HEK293 (cell line): ENCODE measurements at regions not wholly inside any gene's neighbourhood (a gene's known extent, or its start where the extent isn't known, plus 50 kb on each side); places are given as distances from the start of the nearest gene placed in this dataset.

Experiments
- CTCF ChIA-PET: fragments of 350-600 bp; formaldehyde crosslinking; extraction: SDS; loops from one replicate; lab custom pipeline; 2021; ENCODE audit warnings: antibody characterized with exemption; lab: Yijun Ruan, JAX
- POLR2A ChIA-PET: fragments of 300-600 bp; formaldehyde crosslinking; extraction: SDS; loops from one replicate; lab custom pipeline; 2020; ENCODE audit warnings: antibody characterized with exemption, inconsistent platforms; lab: Yijun Ruan, JAX
- H3K27ac ChIP-seq: fragments of 200-500 bp; sonication (Bioruptor generic); 2 replicates; pipeline ENCODE4 v1.5.1; 2014; ENCODE audit warnings: low read depth, low read length, control low read depth, inconsistent platforms; ENCODE audit errors: extremely low read depth
- H3K36me3 ChIP-seq, 2 experiments: fragments of 200-500 bp in 1 of 2; sonication (Bioruptor generic) in 1 of 2; 1 replicate in 1 of 2; 2 replicates in 1 of 2; pipeline ENCODE4 v1.5.1; 2014 to 2017; ENCODE audit warnings: inconsistent platforms in 2 of 2, low read length in 2 of 2; ENCODE audit not compliant: control insufficient read depth in 2 of 2, insufficient read depth in 1 of 2
- H3K4me1 ChIP-seq: fragments of 200-500 bp; sonication (Bioruptor generic); 2 replicates; pipeline ENCODE4 v1.5.1; 2014; ENCODE audit warnings: mild to moderate bottlenecking, low read length, inconsistent platforms; ENCODE audit not compliant: control insufficient read depth, insufficient read depth
- H3K4me3 ChIP-seq: 2 replicates; pipeline ENCODE4 v1.5.1; 2011; ENCODE audit warnings: low read depth, mild to moderate bottlenecking, control low read depth, low read length, moderate library complexity
- H3K9me3 ChIP-seq: fragments of 200-500 bp; sonication (Bioruptor generic); 2 replicates; pipeline ENCODE4 v1.5.1; 2014; ENCODE audit warnings: low read depth, low read length, inconsistent platforms; ENCODE audit not compliant: control insufficient read depth, insufficient read depth
- BCL11A ChIP-seq: fragments of 450-650 bp; formaldehyde crosslinking; IDR thresholded peaks from 2 replicates; pipeline ENCODE4 v1.5.1; 2016; ENCODE audit warnings: low read depth, missing biosample characterization, missing genetic modification characterization
- HOXC10 ChIP-seq: sonication (generic); formaldehyde crosslinking; IDR thresholded peaks from 2 replicates; pipeline ENCODE4 v1.8.1; 2023; ENCODE audit warnings: mild to moderate bottlenecking, missing genetic modification reagents
- KLF8 ChIP-seq: fragments of 450-650 bp; formaldehyde crosslinking; IDR thresholded peaks from 2 replicates; pipeline ENCODE4 v1.5.1; 2016; ENCODE audit warnings: missing biosample characterization, missing genetic modification characterization
- SALL2 ChIP-seq: fragments of 450-650 bp; formaldehyde crosslinking; IDR thresholded peaks from 2 replicates; pipeline ENCODE4 v1.5.0; 2017; ENCODE audit warnings: missing biosample characterization, mild to moderate bottlenecking, missing genetic modification characterization, borderline replicate concordance
- ZBTB21 ChIP-seq: fragments of 450-650 bp; formaldehyde crosslinking; IDR thresholded peaks from 2 replicates; pipeline ENCODE4 v1.5.1; 2017; ENCODE audit warnings: missing biosample characterization, missing genetic modification characterization
- ZIC2 ChIP-seq: fragments of 450-650 bp; formaldehyde crosslinking; IDR thresholded peaks from 2 replicates; pipeline ENCODE4 v1.5.1; 2016; ENCODE audit warnings: missing biosample characterization, missing genetic modification characterization
- ZNF121 ChIP-seq: fragments of 450-650 bp; formaldehyde crosslinking; IDR thresholded peaks from 2 replicates; pipeline ENCODE4 v1.5.1; 2016; ENCODE audit warnings: missing biosample characterization, missing genetic modification characterization
- ZNF132 ChIP-seq: fragments of 450-650 bp; formaldehyde crosslinking; IDR thresholded peaks from 2 replicates; pipeline ENCODE4 v1.5.1; 2017; ENCODE audit warnings: missing biosample characterization, missing genetic modification characterization, borderline replicate concordance
- ZNF155 ChIP-seq: fragments of 450-650 bp; formaldehyde crosslinking; IDR thresholded peaks from 2 replicates; pipeline ENCODE4 v1.5.1; 2016; ENCODE audit warnings: missing biosample characterization, missing genetic modification characterization
- ZNF169 ChIP-seq: fragments of 450-650 bp; formaldehyde crosslinking; IDR thresholded peaks from 2 replicates; pipeline ENCODE4 v1.5.1; 2016; ENCODE audit warnings: missing biosample characterization, missing genetic modification characterization
- ZNF274 ChIP-seq, 2 experiments: fragments of 200-500 bp in 1 of 2; fragments of 450-650 bp in 1 of 2; sonication (Bioruptor generic) in 1 of 2; formaldehyde crosslinking in 1 of 2; IDR thresholded peaks; 2 replicates each; pipeline versions ENCODE4 v1.5.1 to v1.6.1; 2014 to 2016; ENCODE audit warnings: borderline replicate concordance in 1 of 2, inconsistent platforms in 1 of 2, low read length in 1 of 2, missing biosample characterization in 1 of 2, missing genetic modification characterization in 1 of 2
- ZNF324 ChIP-seq: fragments of 450-650 bp; formaldehyde crosslinking; IDR thresholded peaks from 2 replicates; pipeline ENCODE4 v1.5.1; 2016; ENCODE audit warnings: missing biosample characterization, missing genetic modification characterization
- ZNF341 ChIP-seq: fragments of 450-650 bp; formaldehyde crosslinking; IDR thresholded peaks from 2 replicates; pipeline ENCODE4; 2016; ENCODE audit warnings: low read depth, missing biosample characterization, missing genetic modification characterization
- ZNF366 ChIP-seq: fragments of 450-650 bp; formaldehyde crosslinking; conservative IDR thresholded peaks from 2 replicates; pipeline ENCODE4 v1.5.1; 2016; ENCODE audit warnings: missing biosample characterization, missing genetic modification characterization
- ZNF416 ChIP-seq: fragments of 450-650 bp; formaldehyde crosslinking; IDR thresholded peaks from 2 replicates; pipeline ENCODE4 v1.5.1; 2016; ENCODE audit warnings: missing biosample characterization, missing genetic modification characterization
- ZNF521 ChIP-seq: fragments of 450-650 bp; formaldehyde crosslinking; IDR thresholded peaks from 2 replicates; pipeline ENCODE4 v1.5.1; 2017; ENCODE audit warnings: missing biosample characterization, mild to moderate bottlenecking, missing genetic modification characterization
- ZNF561 ChIP-seq: fragments of 450-650 bp; IDR thresholded peaks from 2 replicates; pipeline ENCODE4 v1.5.1; 2018; ENCODE audit warnings: missing biosample characterization, missing genetic modification characterization, borderline replicate concordance
- ZNF571 ChIP-seq: fragments of 450-650 bp; formaldehyde crosslinking; IDR thresholded peaks from 2 replicates; pipeline ENCODE4 v1.5.0; 2017; ENCODE audit warnings: missing biosample characterization, missing genetic modification characterization
- ZNF624 ChIP-seq: fragments of 450-650 bp; formaldehyde crosslinking; IDR thresholded peaks from 2 replicates; pipeline ENCODE4 v1.5.1; 2017; ENCODE audit warnings: missing biosample characterization, missing genetic modification characterization
- ZNF629 ChIP-seq: fragments of 450-650 bp; formaldehyde crosslinking; IDR thresholded peaks from 2 replicates; pipeline ENCODE4 v1.5.1; 2017; ENCODE audit warnings: missing biosample characterization, missing genetic modification characterization
- ZNF654 ChIP-seq: fragments of 450-650 bp; formaldehyde crosslinking; IDR thresholded peaks from 2 replicates; pipeline ENCODE4 v1.5.1; 2016; ENCODE audit warnings: low read depth, missing biosample characterization, missing genetic modification characterization
- ZNF664 ChIP-seq: fragments of 450-650 bp; formaldehyde crosslinking; IDR thresholded peaks from 2 replicates; pipeline ENCODE4 v1.5.1; 2016; ENCODE audit warnings: missing biosample characterization, missing genetic modification characterization
- ZNF677 ChIP-seq: fragments of 450-650 bp; IDR thresholded peaks from 2 replicates; pipeline ENCODE4 v1.5.0; 2018; ENCODE audit warnings: missing biosample characterization, mild to moderate bottlenecking, missing genetic modification characterization, moderate library complexity
- ZNF707 ChIP-seq: fragments of 450-650 bp; formaldehyde crosslinking; IDR thresholded peaks from 2 replicates; pipeline ENCODE4 v1.5.1; 2016; ENCODE audit warnings: missing biosample characterization, missing genetic modification characterization
- TF ChIP-seq, protein P1 (sequence below): fragments of 450-650 bp; formaldehyde crosslinking; IDR thresholded peaks from 2 replicates; pipeline ENCODE4 v1.5.1; 2016; ENCODE audit warnings: missing biosample characterization, missing genetic modification characterization
- TF ChIP-seq, protein P2 (sequence below): fragments of 450-650 bp; formaldehyde crosslinking; IDR thresholded peaks from 2 replicates; pipeline ENCODE4 v1.5.1; 2016; ENCODE audit warnings: missing biosample characterization, missing genetic modification characterization
- TF ChIP-seq, protein P3 (sequence below): fragments of 450-650 bp; formaldehyde crosslinking; IDR thresholded peaks from 2 replicates; pipeline ENCODE4 v1.5.1; 2016; ENCODE audit warnings: missing biosample characterization, missing genetic modification characterization

DNA sequence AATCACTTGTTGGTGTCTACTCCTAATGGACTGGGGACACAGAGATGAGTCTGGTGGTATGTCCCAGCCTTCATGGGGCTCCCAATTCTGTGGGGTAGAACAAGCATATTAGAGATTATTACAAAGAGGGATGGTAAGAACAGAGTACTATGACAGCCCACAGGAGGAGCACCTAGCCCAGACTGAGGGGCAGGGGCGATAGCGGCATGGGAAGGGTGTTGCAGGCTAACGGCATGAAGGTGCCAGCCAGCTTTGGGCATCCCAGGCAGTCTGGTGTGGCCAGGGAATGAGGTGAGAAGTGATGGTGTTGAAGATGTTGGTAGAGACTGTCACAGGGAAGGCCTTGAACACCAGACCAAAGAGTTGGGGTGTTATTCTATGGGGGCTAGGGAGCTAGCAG, 280.0 kb downstream of the RPS24 start (continued):
- TF ChIP-seq ZNF629 (tag by site-specific recombination) (no peak), ZNF521 (tag by site-specific recombination) (no peak), ZNF571 (tag by site-specific recombination) (no peak), ZIC2 (tag by site-specific recombination) (no peak), ZNF341 (no peak)

DNA sequence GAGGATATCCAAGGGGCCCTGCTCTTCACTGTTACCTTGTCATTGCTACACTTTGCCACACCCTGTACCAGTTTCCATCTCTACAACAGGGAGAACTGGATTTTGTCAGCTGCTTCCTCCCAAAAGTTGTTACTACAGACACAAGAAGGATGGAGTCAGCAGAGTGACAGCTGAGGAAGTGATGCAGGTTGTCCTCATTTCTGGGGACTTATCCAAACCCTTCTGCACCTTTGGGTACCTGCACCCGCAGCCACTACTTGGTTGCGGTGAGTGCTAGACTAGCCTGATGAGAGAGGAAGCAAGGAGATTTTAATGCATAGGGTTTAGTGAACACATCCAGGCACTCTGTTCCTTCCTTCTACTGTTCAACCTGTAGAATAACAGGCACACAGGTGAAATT, 281.0 kb downstream of the RPS24 start:
- ChIA-PET CTCF (interaction anchor here (0.6 kb wide), 1 partner anchor 184 kb away, joined by 3 read pairs; no protein-coding TSS in a partner anchor), POLR2A (no interaction called here)
- H3K9me3 ChIP-seq = no peaks in the 10 kb centered on the region

DNA sequence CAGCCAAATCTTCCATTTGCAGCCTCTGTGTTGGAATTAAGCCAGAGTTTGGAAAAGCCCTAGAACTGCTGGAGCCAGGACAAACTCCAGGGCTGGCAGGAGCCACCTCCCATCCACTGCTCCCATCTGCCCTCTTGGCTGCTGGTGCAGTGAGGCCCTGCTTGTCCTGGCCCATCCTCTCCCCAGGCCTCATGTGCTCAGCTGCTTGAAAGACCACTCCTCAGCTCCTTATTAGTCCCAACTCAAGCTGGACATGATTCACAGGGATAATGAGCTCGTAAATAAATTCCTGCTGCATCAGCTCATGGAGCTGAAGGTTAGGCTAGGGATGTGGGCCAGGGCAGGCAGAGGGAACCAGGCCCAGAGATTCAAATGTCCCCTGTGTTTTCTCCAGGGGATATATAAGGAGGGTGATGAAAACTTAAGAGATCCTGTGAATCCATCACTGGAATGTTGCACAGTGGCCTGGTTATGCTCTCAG, 282.8 kb downstream of the RPS24 start:
- ChIA-PET CTCF (interaction anchor here (1.2 kb wide), 1 partner anchor 12 kb away, joined by 5 read pairs; no protein-coding TSS in a partner anchor), POLR2A (no interaction called here)
- no peak overlapping the region for H3K4me3 ChIP-seq
- H3K27ac ChIP-seq = no peak overlapping the region
- H3K4me1 ChIP-seq = no peaks in the 10 kb centered on the region
- no peaks in the 10 kb centered on the region for H3K9me3 ChIP-seq
- H3K36me3 ChIP-seq = no peaks in the 10 kb centered on the region
- TF ChIP-seq ZNF416 (tag by site-specific recombination) (no peak), KLF8 (tag by site-specific recombination) (no peak), ZNF169 (tag by site-specific recombination) (no peak), ZBTB21 (tag by site-specific recombination) (no peak), ZNF324 (tag by site-specific recombination) (no peak), ZNF274 (IDR thresholded peaks at IDR 0.05; ENCODE audit: low read length) (no peak), ZNF274 (tag by site-specific recombination; IDR thresholded peaks at IDR 0.05; ENCODE audit: borderline replicate concordance) (no peak)
- TF ChIP-seq, protein P1, sequence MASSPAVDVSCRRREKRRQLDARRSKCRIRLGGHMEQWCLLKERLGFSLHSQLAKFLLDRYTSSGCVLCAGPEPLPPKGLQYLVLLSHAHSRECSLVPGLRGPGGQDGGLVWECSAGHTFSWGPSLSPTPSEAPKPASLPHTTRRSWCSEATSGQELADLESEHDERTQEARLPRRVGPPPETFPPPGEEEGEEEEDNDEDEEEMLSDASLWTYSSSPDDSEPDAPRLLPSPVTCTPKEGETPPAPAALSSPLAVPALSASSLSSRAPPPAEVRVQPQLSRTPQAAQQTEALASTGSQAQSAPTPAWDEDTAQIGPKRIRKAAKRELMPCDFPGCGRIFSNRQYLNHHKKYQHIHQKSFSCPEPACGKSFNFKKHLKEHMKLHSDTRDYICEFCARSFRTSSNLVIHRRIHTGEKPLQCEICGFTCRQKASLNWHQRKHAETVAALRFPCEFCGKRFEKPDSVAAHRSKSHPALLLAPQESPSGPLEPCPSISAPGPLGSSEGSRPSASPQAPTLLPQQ = 0 out of 2 replicates have a peak, but pooled peaks have one; percentile 14
- TF ChIP-seq, protein P2, sequence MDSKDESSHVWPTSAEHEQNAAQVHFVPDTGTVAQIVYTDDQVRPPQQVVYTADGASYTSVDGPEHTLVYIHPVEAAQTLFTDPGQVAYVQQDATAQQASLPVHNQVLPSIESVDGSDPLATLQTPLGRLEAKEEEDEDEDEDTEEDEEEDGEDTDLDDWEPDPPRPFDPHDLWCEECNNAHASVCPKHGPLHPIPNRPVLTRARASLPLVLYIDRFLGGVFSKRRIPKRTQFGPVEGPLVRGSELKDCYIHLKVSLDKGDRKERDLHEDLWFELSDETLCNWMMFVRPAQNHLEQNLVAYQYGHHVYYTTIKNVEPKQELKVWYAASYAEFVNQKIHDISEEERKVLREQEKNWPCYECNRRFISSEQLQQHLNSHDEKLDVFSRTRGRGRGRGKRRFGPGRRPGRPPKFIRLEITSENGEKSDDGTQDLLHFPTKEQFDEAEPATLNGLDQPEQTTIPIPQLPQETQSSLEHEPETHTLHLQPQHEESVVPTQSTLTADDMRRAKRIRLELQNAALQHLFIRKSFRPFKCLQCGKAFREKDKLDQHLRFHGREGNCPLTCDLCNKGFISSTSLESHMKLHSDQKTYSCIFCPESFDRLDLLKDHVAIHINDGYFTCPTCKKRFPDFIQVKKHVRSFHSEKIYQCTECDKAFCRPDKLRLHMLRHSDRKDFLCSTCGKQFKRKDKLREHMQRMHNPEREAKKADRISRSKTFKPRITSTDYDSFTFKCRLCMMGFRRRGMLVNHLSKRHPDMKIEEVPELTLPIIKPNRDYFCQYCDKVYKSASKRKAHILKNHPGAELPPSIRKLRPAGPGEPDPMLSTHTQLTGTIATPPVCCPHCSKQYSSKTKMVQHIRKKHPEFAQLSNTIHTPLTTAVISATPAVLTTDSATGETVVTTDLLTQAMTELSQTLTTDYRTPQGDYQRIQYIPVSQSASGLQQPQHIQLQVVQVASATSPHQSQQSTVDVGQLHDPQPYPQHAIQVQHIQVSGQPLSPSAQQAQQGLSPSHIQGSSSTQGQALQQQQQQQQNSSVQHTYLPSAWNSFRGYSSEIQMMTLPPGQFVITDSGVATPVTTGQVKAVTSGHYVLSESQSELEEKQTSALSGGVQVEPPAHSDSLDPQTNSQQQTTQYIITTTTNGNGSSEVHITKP (tag by site-specific recombination) = no peak

More for the DNA sequence above, 281.0 kb downstream of the RPS24 start:
- H3K4me3 ChIP-seq = no peak overlapping the region
- no peak overlapping the region for H3K27ac ChIP-seq
- TF ChIP-seq ZNF366 (tag by site-specific recombination) = no peak
- no peak for TF ChIP-seq ZNF155 (tag by site-specific recombination)
- TF ChIP-seq, all 188 proteins: peak for 0
- Histone ChIP-seq H3K36me3 (no peaks in the 10 kb centered on the region), H3K4me1 (no peaks in the 10 kb centered on the region)

DNA sequence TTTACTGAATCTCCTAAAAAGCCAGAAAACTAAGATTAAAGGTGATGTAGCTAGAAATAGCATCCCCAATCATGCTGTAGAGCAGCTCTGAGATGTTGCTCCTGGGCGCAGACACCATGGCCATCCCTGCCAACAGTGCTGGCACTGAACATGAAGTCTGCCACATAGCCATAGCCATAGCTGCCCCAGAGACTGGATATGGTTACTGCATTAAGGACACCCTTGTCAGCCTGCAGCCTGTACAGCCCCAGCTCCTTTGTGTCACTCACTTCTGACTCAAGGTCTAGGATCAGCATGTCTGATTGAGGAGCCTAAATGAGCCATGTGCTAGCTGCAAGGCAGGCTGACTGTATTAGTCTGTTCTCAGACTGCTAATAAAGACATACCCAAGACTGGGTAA, 284.6 kb downstream of the RPS24 start:
- H3K36me3 ChIP-seq = no peaks in the 10 kb centered on the region
- ChIA-PET POLR2A (no interaction called here), CTCF (interaction anchor here (0.7 to 1.4 kb wide), 2 partner anchors 161 to 271 kb away, joined by 3 to 4 read pairs; no protein-coding TSS in a partner anchor)
- no peaks in the 10 kb centered on the region for H3K9me3 ChIP-seq
- H3K27ac ChIP-seq = no peak overlapping the region
- no peaks in the 10 kb centered on the region for H3K4me1 ChIP-seq
- H3K4me3 ChIP-seq = no peak overlapping the region
- TF ChIP-seq ZNF654 (tag by site-specific recombination) (no peak), ZNF707 (no peak), ZNF664 (tag by site-specific recombination) (no peak), HOXC10 (CRISPR knock-in tag) (no peak), BCL11A (tag by site-specific recombination) (no peak), ZNF677 (no peak), ZNF121 (tag by site-specific recombination) (no peak), ZNF561 (tag by site-specific recombination) (no peak), SALL2 (tag by site-specific recombination) (no peak), ZNF624 (tag by site-specific recombination) (no peak), ZNF132 (no peak)
- TF ChIP-seq, protein P3, sequence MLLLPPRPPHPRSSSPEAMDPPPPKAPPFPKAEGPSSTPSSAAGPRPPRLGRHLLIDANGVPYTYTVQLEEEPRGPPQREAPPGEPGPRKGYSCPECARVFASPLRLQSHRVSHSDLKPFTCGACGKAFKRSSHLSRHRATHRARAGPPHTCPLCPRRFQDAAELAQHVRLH = no peak
